NCI-H2081 treated with DMSO at 0.1 percent for 48 hours (cell line): ENCODE measurements at regions not wholly inside any gene's neighbourhood (a gene's known extent, or its start where the extent isn't known, plus 50 kb on each side); places are given as distances from the start of the nearest gene placed in this dataset.

ENCODE experiments used
- DNase-seq: peaks from one replicate; lab custom pipeline; 2025; lab: John Stamatoyannopoulos, UW

DNA sequence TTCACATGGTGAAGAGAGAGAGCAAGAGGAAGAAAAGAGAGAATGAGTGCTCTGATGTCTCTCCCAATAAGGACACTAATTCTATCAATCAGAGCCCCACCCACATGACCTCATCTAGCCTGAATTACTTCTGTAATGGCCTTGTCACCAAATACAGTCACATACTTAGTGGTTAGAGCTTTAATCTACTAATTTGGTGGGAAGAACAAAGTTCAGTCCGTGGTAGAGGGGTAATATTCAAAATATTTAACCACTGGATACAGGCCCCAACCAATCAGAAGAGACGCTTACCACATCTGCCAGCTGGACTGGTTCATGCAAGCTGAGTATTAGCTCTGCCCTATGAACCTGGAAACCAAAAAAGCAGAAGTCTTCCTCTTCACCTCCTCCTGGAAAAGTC lies 336.3 kb upstream of the NFE2L3 start:
- no peak for DNase-seq

DNA sequence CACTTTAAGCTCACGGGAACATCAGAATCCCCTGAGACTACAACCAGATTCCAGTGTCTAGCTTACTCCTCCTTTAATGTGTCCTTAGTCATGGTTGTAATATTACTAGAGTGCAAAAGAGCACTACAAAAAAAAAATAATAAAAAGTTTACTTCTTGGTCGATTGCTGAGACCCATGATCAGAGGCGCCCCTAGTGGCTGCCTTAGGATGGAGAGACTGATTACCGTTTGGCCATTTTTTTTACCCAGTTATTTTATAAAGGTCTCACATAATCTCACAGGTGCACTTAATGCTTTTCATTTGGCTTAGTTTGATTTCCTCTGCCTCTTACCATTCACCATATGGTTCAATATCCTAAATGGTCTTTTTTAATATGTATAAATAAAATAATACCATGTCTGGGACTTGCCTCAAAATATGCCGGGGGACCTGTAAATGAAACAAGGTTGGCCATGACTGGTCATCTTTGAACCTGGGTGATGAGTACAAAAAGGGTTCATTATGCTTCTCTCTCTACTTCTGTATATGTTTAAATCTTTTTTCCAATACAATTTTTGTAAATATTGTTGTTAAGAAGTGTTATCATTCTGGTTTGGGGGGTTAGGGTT lies 331.5 kb upstream of the NFE2L3 start:
- DNase-seq = no peak

DNA sequence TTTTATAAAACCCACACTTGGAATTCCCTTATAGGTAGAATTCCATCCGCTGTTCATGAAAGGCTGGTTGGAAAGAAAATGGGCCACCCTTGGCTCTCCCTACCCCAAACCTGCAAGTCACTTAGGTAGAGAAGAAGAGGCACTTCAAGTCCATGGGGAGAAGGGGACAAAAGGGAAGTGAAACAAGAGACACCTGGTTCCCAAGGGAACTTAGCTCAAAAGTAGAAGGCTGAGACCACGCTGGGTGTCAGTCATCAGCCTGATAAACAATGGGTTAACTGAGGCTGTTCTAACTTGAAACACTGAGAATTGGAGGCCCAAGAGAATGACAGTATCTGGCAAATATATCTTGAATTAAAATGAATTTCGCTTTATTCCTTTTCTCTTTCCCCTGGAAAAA lies 330.8 kb upstream of the NFE2L3 start:
- no peak for DNase-seq

DNA sequence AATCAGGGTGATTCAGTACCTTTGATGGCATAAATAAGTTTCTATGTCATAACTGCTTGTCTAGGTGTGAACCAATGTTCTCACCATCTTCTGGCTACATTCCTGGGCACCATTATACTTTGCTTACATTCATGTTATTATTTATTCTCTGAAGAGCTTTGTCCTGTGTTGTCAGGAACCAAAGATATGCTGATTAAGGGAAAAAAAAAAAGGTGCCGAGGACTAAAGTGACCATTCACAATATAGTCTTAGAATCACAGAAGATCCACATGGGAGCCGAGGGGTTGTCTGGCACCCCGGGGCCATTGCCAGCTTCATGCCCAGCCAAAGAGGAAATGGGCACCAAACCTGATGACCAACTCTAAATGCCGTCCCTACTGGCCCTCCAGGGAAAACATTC lies 329.2 kb upstream of the NFE2L3 start:
- DNase-seq = no peak

DNA sequence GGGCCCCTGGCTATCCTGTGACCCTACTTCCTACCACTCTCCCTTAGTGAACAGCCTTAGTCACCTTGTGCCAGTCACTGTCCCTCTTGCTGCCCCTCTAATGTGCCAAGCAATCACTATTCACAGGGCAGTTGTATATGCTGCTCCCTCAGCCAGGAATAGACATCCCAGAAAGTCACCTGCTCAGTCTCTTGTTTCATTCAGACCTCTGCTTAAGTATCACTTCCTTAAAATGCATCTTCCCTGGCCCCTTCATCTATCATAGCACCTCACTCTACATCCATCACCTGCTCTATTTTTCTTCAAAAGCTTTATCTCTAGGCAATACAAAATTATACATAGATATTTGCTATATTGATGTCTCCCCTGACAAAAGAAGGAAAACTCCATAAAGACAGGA lies 328.4 kb upstream of the NFE2L3 start:
- no peak for DNase-seq

DNA sequence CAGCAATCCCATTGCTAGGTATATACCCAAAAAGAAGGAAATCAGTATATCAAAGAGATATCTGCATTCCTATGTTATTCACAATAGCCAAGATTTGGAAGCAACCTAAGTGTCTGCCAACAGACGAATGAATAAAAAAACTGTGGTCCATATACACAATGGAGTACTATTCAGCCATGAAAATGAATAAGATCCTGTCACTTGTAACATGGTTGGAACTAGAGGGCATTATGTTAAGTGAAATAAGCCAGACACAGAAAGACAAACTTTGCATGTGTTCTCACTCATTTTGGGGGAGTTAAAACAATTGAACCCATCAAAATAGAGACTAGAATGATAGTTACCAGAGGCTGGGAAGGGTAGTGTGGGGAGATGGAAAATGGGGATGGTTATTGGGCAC lies 323.5 kb upstream of the NFE2L3 start:
- no peak for DNase-seq

DNA sequence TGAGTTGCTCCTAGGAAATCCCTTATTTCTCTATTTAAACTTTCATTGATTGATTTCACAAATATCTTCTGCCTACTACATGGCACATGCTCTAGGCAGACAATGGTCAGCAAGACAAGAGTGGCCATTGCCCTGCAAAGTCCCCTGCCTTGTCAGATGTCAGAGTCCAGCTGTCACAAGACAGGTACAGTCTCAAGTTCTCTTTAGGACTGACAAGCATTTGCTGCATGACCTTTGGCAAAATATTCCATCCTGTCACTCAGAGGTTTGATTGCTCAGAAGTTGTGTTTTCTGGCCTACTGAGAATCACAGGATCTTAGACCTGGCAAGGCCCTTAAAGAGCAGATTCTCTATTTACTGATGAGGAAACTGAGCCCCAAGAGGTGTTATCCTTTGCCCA lies 322.3 kb upstream of the NFE2L3 start:
- no peak for DNase-seq

DNA sequence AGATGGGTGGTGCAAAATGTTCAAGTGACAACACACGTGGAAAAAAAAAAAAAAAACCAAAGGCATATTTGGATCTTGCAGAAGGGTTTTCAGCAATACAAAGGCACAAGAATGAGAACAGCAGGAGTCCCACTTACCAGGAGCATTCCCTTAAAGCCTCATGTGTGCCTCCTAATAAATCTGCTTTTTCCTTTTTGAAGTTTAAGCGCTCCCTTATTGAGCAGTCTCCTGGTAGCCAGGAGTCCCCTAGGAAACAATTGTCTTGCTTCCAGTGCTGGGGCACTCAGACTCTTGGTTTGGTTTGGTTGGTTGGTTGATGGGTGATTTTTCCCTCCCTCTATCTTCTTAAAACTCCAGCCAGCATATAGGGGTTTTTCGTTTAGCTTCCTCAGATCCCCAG lies 321.8 kb upstream of the NFE2L3 start:
- no peak for DNase-seq

DNA sequence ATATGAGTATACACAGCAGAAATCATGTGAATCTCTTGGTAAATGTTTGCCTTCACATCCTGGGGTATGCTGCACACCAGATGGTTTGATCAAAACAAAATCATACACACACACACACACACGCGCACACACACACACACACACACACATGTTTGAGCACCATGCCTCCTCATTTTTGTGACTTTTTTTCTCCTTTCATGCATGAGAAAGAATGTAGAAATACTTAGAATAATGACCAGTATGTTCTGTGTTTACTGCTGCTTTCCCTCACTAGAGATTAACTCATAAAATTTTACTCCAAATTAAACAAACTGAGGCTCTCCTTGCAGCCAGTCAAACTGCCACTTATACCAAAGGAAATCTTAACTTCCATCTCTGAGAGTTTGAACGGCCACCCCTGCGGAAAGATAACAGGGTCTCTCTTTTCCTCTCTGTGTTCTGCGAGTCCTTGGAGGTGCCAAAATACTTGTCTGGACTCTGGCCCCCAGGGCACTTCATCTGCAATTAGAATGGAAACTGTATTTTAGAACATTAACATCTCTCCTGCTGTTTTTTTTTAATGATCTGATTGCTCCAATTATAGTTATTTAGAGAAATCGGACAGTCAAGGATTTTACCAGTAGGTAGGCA lies 320.8 kb upstream of the NFE2L3 start:
- no peak for DNase-seq

DNA sequence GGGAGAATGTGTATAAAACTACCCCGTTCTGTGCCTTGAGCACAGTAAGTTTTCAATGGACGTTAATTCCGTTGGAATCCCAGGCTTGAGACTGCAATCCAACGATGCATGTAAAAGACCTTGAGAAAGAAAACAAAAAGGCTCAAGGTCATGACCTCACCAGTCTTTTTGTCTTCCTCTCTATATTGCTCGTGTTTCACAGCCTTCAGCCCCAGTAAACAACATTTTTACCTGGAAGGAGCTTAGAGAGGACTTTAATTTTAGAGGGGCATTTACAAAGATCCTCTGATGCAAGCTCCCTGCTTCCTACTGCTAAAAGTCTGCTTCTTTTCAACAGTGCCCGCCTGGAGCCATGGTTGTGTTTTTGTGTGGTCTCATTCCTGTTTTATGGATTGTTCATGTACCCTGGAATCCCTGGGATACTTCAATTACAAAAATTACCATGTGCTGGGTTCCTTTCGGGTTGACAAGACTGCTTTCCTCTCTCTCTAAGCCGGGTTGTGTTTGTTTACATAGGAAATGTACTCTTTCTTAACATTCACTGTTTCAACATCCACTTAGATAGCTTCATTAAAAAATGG lies 320.1 kb upstream of the NFE2L3 start:
- no peak for DNase-seq

DNA sequence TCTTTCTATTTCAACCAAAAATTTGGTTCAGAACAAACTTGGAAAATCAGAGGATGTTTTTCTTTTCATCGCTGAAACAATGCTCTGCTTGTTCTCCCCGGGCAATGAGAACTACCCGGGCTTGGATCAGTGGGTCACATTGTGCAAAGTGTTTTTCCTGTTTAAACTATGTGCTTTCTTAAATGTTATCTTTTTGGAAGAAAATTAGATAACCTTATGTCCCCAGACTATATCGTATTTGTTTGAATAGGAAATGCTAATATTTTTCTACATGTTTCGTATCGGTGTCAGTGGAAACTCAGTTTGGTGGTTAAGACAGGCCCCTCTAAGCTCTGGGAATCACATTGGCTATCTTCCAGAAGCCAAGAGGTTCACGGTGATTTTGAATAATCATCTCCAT lies 319.5 kb upstream of the NFE2L3 start:
- no peak for DNase-seq

DNA sequence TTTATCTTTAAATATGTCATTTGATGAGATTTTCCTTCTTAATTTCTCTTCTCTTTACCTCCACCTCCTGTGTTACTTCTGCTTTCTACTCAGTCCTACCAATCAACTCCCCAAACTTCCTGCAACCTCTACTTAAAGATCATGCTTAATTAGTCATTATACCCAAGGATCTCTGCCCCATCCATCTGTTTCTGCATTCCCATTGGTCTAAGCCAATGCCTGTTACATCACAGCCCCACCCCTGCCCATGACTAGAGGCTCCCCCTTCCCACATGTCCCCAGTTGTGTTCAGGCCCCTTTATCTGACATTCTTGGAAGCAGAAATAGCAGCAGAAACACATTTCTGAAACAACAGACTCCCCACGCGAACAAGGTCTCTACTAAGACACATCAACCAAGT lies 319.1 kb upstream of the NFE2L3 start:
- no peak for DNase-seq

DNA sequence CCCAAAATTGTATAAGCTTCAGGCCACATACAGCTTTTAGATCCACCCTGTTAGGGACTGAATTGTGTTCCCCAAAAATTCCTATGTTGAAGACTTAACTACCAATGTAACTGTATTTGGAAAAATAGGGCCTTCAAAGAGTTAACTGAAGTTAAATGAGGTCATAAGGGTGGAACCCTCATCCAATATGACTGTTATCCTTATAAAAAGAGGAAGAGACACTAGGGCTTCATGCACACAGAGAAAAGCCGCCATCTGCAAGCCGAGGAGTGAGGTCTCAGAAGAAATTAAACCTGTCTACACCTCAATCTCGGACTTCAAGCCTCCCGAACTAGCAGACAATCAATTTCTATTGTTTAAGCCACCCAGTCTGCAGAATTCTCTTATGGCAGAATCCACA lies 317.9 kb upstream of the NFE2L3 start:
- no peak for DNase-seq

DNA sequence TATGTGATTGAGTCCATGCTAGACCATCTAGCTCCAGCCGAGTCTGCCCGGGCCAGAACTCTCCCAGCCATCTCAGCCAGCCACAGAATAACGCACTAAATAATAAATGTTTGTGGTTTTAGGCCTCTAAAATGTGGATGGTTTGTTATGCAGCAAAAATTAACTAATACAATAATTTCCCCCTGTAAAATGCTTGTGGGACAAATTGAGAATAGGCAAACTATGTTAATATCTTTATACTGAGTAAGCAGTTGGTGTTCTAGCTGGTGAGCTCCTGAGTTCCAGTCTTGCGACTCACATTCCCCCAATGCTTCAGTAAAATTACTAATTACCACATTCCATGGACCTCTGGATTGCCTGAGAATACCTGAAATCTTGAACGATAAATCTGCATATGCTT lies 316.8 kb upstream of the NFE2L3 start:
- DNase-seq = no peak

DNA sequence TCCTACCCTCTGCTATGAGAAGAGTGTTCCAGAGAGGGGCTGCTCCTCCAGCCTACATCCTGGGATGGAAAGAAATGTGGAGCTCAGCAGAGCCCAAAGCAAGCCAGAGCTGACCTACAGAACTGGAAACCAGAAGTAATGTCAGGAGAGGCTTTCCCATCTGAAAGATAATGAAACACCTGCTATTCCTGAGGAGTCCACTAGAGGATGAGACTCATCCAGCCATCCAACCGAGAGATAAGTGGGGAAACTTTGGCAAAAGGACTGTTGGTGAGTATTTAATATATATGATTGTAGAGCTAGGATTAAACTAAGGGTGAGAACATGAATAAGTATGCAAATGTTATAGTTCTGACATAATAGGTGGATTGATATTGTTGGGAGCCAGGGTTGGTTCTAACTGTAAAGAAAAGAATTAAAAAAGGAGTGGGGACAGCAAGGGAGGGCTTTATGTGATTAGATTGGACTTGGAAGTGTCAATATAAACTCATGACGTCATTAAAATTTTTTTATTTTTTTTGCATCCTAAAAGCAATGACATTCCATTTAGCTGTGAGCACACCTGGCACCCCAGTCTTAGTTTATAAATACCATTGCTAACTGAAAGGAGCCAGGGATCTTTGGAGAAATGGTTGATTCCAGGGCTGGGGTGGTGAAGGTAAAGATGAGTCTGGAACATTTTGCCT lies 312.8 kb upstream of the NFE2L3 start:
- DNase-seq = no peak

DNA sequence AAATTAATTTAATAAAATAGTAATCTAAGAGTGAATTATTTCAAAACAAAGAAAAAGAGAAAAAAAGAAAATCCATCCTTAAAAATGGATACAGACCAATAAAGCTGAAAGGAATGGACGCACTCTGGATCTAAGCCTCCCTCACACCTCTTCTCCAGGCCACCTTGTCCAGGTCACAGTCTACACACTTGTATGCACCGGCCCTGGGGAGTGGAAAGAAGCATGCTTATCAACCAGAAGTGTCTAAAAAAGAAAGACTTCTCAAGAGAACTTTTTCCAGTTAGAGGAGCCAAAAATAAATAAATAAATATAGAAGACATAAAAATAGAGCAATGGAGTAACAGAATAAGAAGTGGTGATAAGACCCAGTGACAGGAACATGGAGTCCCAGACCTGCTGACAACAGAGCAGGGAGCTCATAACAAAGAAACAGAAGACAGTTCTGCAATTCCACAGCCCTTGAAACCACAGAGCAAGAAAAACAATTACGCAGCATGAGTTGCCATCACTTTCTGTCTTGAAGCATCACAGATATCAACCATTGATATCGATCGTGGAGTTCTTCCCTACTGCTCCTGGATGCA lies 311.7 kb upstream of the NFE2L3 start:
- DNase-seq = no peak

DNA sequence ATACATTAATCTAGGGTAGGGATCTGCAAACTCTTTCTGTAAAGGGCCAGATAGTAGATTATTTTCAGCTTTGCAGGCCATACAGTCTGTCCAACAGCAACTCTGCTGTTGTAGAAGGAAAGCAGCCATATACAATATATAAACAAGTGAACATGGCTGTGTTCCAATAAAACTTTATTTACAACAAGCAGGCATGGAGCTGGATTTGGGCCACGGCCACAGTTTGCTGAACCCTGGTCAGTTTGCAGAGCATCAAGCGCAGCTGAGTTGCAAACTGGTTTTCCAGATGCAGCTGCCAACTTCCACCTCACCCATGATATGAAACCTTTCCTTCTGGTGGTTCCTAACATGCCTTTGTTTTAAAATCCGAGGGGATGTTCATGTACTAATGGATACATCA lies 310.4 kb upstream of the NFE2L3 start:
- DNase-seq = no peak

DNA sequence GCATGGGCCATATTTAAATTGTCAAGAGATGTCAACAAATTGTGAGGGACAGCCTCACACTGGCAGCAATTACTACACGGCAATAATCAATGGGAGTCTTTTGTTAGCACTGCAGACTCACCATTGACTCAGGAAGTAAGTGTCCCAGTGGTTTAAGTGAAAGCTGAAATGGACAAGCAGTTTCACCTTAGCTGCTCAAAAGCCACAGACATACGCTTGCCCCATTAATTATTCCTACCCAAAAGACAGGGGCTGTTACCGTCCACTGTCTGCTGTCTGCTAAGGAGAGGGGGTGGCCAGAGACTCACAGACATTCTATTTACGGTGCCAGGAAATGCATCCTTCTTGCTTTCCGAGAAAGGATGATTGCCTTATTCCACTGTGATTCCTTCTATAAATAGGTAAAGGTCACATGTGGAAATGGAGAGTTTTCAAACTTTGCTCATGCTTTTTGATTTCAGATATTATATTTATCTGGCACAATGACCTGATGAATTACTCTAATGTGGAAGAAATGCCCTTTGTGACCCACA lies 309.7 kb upstream of the NFE2L3 start:
- DNase-seq = no peak

DNA sequence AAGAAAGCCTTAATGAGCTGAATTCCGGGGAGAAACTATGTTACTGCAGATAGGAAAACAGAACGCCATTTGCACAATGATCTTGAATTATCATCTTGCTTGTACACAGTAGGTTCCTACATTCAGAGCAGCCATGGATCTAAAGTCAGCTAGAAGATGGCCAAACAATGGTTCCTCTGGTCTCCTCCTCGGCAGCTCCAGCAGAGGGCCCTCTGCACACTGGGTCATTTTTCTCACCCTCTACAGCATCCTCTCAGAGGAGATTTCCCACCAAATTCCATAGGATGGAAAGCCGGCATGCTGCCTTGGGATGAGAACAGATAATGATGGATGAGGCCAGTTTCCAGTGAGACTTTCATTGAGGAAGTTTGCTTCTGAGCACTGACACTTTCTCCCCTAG lies 308.5 kb upstream of the NFE2L3 start:
- DNase-seq = no peak

DNA sequence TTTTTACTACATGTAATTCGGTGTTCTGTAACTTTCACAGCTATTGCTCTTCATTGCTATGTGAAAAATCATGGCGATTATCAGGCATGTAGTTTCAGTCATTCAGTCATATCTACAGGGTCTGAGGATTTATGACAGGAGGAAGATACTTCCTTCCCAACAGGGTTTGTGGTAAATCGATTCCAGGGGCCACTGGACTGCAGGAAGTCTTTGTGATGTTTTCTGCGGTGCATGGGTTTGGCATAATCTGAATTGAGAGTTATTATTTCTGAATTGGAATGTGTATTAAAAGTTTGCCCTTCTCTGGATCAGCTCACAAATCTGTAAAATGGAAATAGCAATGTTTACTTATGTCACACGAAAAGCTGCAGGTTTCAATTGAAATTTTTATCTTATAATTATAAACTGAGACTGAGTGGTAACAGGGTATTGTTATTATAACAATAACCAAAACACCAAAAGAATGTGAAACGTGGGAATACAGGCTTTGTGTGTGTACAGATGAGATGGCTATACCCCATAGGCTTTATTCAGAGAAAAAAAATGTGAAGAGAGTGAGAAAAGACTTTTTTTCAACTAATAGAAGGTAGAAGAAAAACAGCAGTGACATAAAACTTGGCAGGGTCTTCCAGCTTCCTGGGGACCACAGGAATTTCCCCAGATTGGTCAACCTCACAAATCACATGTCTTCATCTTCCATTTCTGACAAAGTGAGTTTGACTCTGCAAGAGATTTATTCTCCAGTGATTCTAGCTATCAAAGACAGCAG lies 307.7 kb upstream of the NFE2L3 start:
- no peak for DNase-seq

DNA sequence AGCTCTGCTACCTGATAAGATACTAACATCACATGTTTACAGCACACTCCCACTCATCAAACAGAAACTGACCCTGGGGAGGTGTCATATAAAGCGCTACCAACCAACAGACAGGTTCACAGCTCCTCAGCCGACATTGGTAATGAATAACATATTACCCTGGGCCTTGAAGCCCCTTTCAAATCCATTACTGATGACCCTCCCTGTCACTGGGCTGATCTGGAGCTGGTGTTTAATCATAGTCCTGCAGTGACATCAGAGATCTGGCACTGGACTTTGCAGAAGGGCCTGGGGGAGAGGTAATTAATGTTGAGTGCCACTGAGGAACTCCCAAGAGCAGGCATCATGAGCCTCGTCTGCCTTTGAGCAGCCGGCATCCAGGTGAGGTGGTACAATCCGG lies 306.5 kb upstream of the NFE2L3 start:
- no peak for DNase-seq

DNA sequence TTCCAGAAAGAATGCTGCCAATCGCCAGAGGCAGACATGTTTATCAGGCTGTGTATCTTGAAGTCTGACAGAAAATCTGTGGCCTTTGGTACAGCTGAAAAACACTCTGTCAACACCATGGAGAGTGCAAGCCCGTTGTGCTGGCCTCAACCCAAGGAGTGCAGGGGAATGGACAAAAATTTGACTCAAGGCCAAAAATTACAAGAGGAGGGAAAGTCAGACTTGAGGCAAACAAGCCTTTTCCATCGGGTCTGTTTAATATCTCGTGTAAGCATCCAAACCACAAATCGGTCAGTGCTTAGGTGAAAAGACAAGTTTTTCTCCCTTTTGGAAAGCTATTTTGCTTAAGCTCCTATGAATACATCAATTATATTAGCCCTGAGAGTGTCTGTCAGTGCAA lies 305.3 kb upstream of the NFE2L3 start:
- no peak for DNase-seq
